HCT116 (cell line): ENCODE measurements at regions not wholly inside any gene's neighbourhood (a gene's known extent, or its start where the extent isn't known, plus 50 kb on each side); places are given as distances from the start of the nearest gene placed in this dataset.
"Not testable (repeated sequence)": the region's sequence is repeated elsewhere in the genome, so short reads cannot be mapped to it uniquely, and the experiment has no call there.

Source experiments
- ATAC-seq: fragments of 200-7000 bp; cut with Tn5 transposase; 2 replicates; pipeline ENCODE4 v1.9.1; 2020; ENCODE audit warnings: mild to moderate bottlenecking, moderate library complexity
- BruUV-seq: library from RNA; stranded (reverse); fragments of 400-500 nt; replicated peaks from 2 replicates; lab custom pipeline; 2021; lab: Mats Ljungman, UMichigan
- CTCF ChIA-PET: fragments of 300-600 bp; sonication (Branson Sonifier 250); formaldehyde crosslinking; loops from one replicate; lab custom pipeline; 2021; ENCODE audit warnings: antibody characterized with exemption; lab: Charles Lee
- POLR2A ChIA-PET: fragments of 300-600, 350-600 bp; sonication (Branson Sonifier 250); formaldehyde crosslinking; loops from one replicate; lab custom pipeline; 2021; ENCODE audit warnings: antibody characterized with exemption; lab: Charles Lee
- RAD21 ChIA-PET, 2 experiments: fragments of 300-600 bp; sonication (Branson Sonifier 250); formaldehyde crosslinking; loops; one replicate each; lab custom pipeline; 2023; ENCODE audit warnings: low total read pairs in 2 of 2; ENCODE audit not compliant: uncharacterized antibody in 2 of 2, unreplicated experiment in 2 of 2, low non-redundant PET in 1 of 2; lab: Charles Lee
- DNase-seq: peaks from one replicate; pipeline ENCODE4 v3.0.0-alpha.2; 2010; ENCODE audit warnings: low read depth, low spot score
- H2AFZ ChIP-seq: fragments of 200-600 bp; shearing (Covaris generic), sonication (generic); 2 replicates; pipeline ENCODE4 v1.6.1; 2017; ENCODE audit warnings: low read depth, mixed run types, mixed read lengths, antibody characterized with exemption, low read length; ENCODE audit not compliant: poor library complexity, severe bottlenecking
- H3K27ac ChIP-seq: 2 replicates; pipeline ENCODE4 v1.5.1; 2012; ENCODE audit warnings: low read depth, low read length
- H3K27me3 ChIP-seq: fragments of 200-600 bp; sonication (generic); 2 replicates; pipeline ENCODE4 v1.6.1; 2016; ENCODE audit warnings: mixed run types, low read length, mixed read lengths; ENCODE audit not compliant: insufficient read depth
- H3K36me3 ChIP-seq, 2 experiments: fragments of 200-500 bp in 1 of 2; fragments of 200-600 bp in 1 of 2; sonication (Bioruptor generic) in 1 of 2; sonication (generic) in 1 of 2; 2 replicates each; pipeline versions ENCODE4 v1.5.1 to v1.6.1; 2014 to 2016; ENCODE audit warnings: low read length in 2 of 2, inconsistent platforms in 1 of 2, mixed read lengths in 1 of 2, mixed run types in 1 of 2; ENCODE audit not compliant: insufficient read depth in 2 of 2, control insufficient read depth in 1 of 2
- H3K4me1 ChIP-seq, 2 experiments: fragments of 200-600 bp in 1 of 2; sonication (generic) in 1 of 2; 2 replicates each; pipeline versions ENCODE4 v1.5.1 to v1.6.1; 2012 to 2017; ENCODE audit warnings: low read length in 2 of 2, inconsistent platforms in 1 of 2, mild to moderate bottlenecking in 1 of 2, mixed read lengths in 1 of 2, mixed run types in 1 of 2, moderate library complexity in 1 of 2; ENCODE audit not compliant: insufficient read depth in 2 of 2, control insufficient read depth in 1 of 2
- H3K4me2 ChIP-seq: fragments of 200-600 bp; sonication (generic); 2 replicates; pipeline ENCODE4 v1.6.1; 2017; ENCODE audit warnings: mixed run types, low read length, mixed read lengths
- H3K4me3 ChIP-seq, 2 experiments: fragments of 200-600 bp in 1 of 2; sonication (generic) in 1 of 2; replicated peaks in 1 of 2; 2 replicates each; pipeline ENCODE4 v1.5.1; 2011 to 2016; ENCODE audit warnings: low read length in 2 of 2, control low read depth in 1 of 2, low read depth in 1 of 2, mild to moderate bottlenecking in 1 of 2, mixed read lengths in 1 of 2, mixed run types in 1 of 2
- H3K79me2 ChIP-seq: fragments of 200-600 bp; sonication (generic); 2 replicates; pipeline ENCODE4 v1.6.1; 2017; ENCODE audit warnings: mild to moderate bottlenecking, mixed run types, low read length, moderate library complexity, mixed read lengths; ENCODE audit not compliant: insufficient read depth
- H3K9ac ChIP-seq: fragments of 200-600 bp; sonication (generic); 2 replicates; pipeline ENCODE4 v1.6.1; 2016; ENCODE audit warnings: low read length, mixed read lengths
- H3K9me2 ChIP-seq: fragments of 200-600 bp; sonication (generic), shearing (Covaris generic); 2 replicates; pipeline ENCODE4 v1.6.1; 2017; ENCODE audit warnings: mixed run types, mild to moderate bottlenecking, moderate library complexity; ENCODE audit not compliant: insufficient read depth
- H3K9me3 ChIP-seq, 2 experiments: fragments of 200-500 bp in 1 of 2; fragments of 200-600 bp in 1 of 2; sonication (Bioruptor generic) in 1 of 2; sonication (generic) in 1 of 2; 2 replicates each; pipeline ENCODE4 v1.6.1; 2014 to 2017; ENCODE audit warnings: low read length in 2 of 2, mixed read lengths in 2 of 2, inconsistent platforms in 1 of 2, low read depth in 1 of 2, mild to moderate bottlenecking in 1 of 2, mixed run types in 1 of 2, moderate library complexity in 1 of 2; ENCODE audit not compliant: control insufficient read depth in 1 of 2, insufficient read depth in 1 of 2
- H4K20me1 ChIP-seq: fragments of 200-600 bp; sonication (generic), shearing (Covaris generic); 2 replicates; pipeline ENCODE4 v1.6.1; 2017; ENCODE audit warnings: mixed run types, mild to moderate bottlenecking, moderate library complexity; ENCODE audit not compliant: insufficient read depth
- ATF3 ChIP-seq: IDR thresholded peaks from 2 replicates; pipeline ENCODE4 v1.6.1; 2012
- CTCF ChIP-seq, 3 experiments: fragments of 200-600 bp in 1 of 3; sonication (generic) in 1 of 3; IDR thresholded peaks in 2 of 3; conservative IDR thresholded peaks in 1 of 3; 2 replicates each; pipeline ENCODE4 v1.5.1; 2012 to 2017; ENCODE audit warnings: low read depth in 2 of 3, low read length in 2 of 3, antibody characterized with exemption in 1 of 3, borderline replicate concordance in 1 of 3, control low read depth in 1 of 3, mild to moderate bottlenecking in 1 of 3, mixed read lengths in 1 of 3, mixed run types in 1 of 3, moderate library complexity in 1 of 3; ENCODE audit not compliant: insufficient read depth in 1 of 3
- ELF1 ChIP-seq: IDR thresholded peaks from 2 replicates; pipeline ENCODE4 v1.6.1; 2012; ENCODE audit warnings: low read depth, borderline replicate concordance
- EZH2phosphoT487 ChIP-seq: fragments of 200-600 bp; IDR thresholded peaks from 2 replicates; pipeline ENCODE4 v1.6.1; 2018; ENCODE audit warnings: antibody characterized with exemption, borderline replicate concordance
- REST ChIP-seq: IDR thresholded peaks from 2 replicates; pipeline ENCODE4 v1.6.1; 2012; ENCODE audit warnings: low read depth
- SP1 ChIP-seq: IDR thresholded peaks from 2 replicates; pipeline ENCODE4 v1.6.1; 2012; ENCODE audit warnings: low read depth
- TCF7L2 ChIP-seq: IDR thresholded peaks from 2 replicates; pipeline ENCODE4 v1.7.0; 2011; ENCODE audit warnings: borderline replicate concordance, inconsistent platforms; ENCODE audit not compliant: insufficient read depth, insufficient read length; ENCODE audit errors: extremely low read depth
- intact Hi-C: fragments of 100-400 bp; cut with micrococcal nuclease; formaldehyde crosslinking; loops from 2 replicates; pipeline ENCODE4 v1.10.0; 2022

- BruUV-seq, POLR2A ChIA-PET: not testable (repeated sequence)
These were observed 113.5 kb upstream of the KCNJ18 start for GRCh38 chr17:21578783-21579182.

GRCh38 chr17:21592774-21593173 lies 99.5 kb upstream of the KCNJ18 start:
- TF ChIP-seq EZH2phosphoT487: no peak
- TF ChIP-seq ELF1: no peak
- TF ChIP-seq SP1: no peak
- no peak for TF ChIP-seq ATF3
- no peak for TF ChIP-seq TCF7L2
- TF ChIP-seq CTCF (IDR thresholded peaks at IDR 0.05 in 2 of 3, conservative IDR thresholded peaks at IDR 0.05 in 1 of 3; ENCODE audit: borderline replicate concordance in 1 of 3, insufficient read depth in 1 of 3, low read depth in 2 of 3, low read length in 2 of 3): no peak
- TF ChIP-seq REST: no peak
- POLR2A ChIA-PET: no interaction called here
- RAD21 ChIA-PET: no interaction called here
- no TSS peak for BruUV-seq
- no peak overlapping the region for H3K27ac ChIP-seq
- intact Hi-C loops: no loop called here
- no peak overlapping the region for H2AFZ ChIP-seq
- no peaks in the 10 kb centered on the region for H3K4me1 ChIP-seq
- no peak overlapping the region for H3K4me3 ChIP-seq
- CTCF ChIA-PET: no interaction called here
- H3K79me2 ChIP-seq: no peaks in the 10 kb centered on the region
- ATAC-seq (no peak), DNase-seq (no peak)
- H3K9me2 ChIP-seq: no peaks in the 10 kb centered on the region
- H3K27me3 ChIP-seq: 0 out of 2 replicates have a peak, but pooled peaks cover 3% of the 10 kb centered on the region
- H3K36me3 ChIP-seq: no peaks in the 10 kb centered on the region
- H3K4me2 ChIP-seq: no peak overlapping the region
- no peaks in the 10 kb centered on the region for H4K20me1 ChIP-seq
- H3K9me3 ChIP-seq: no peaks in the 10 kb centered on the region
- H3K9ac ChIP-seq: no peak overlapping the region

More at GRCh38 chr17:21578783-21579182, 113.5 kb upstream of the KCNJ18 start:
- H3K4me1 ChIP-seq, H3K27ac ChIP-seq, H3K9me2 ChIP-seq, ATAC-seq, H3K36me3 ChIP-seq, H3K9ac ChIP-seq, DNase-seq, intact Hi-C loops, CTCF ChIA-PET, H3K4me3 ChIP-seq, H3K4me2 ChIP-seq, H3K9me3 ChIP-seq, H3K27me3 ChIP-seq, H2AFZ ChIP-seq, RAD21 ChIA-PET, H4K20me1 ChIP-seq, H3K79me2 ChIP-seq: not testable (repeated sequence)
